ENCODE measurements at regions not wholly inside any gene's neighbourhood (a gene's known extent, or its start where the extent isn't known, plus 50 kb on each side); places are given as distances from the start of the nearest gene placed in this dataset.

DNA sequence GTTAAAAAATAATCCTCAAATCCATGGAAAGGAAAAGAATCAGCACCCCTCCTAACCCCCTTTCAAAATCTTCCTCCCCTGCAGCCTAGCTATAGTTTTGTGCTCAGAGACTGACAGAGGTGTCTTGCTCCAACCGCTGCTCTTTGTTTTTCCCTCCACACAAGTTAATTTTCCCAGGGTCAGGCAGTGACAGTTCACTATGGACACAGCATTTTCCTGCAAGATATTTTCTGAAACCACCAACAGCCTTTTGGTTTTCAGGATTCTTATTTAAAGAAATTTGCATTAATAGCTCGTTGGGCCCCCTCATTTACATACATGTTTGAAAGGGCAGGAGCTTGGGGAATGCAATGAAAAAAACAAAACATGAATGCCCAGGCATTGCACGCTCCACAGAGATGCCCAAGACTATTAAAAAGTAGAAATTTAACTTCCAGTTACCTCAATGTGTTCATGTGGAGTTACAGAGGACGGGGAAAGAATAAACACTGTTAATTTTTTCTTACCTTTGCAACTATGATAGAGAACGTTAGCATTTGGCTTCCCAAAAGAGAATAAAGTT, 71.4 kb upstream of the CXCR4 start:
- 37 to 44% methylated on average over 5 of the region's 5 CpGs for WGBS, 2 donors
- no peaks in the 10 kb centered on the region for H3K4me1 ChIP-seq
- FAIRE-seq = no peak
- intact Hi-C loops (cut with DNase I) = no loop called here
- no peaks in the 10 kb centered on the region for H3K36me3 ChIP-seq
- H3K27ac ChIP-seq = no peak overlapping the region
- no peaks in the 10 kb centered on the region for H3K9me3 ChIP-seq
- no peak for ATAC-seq
- no peaks in the 10 kb centered on the region for H3K27me3 ChIP-seq
- TF ChIP-seq, protein P1, sequence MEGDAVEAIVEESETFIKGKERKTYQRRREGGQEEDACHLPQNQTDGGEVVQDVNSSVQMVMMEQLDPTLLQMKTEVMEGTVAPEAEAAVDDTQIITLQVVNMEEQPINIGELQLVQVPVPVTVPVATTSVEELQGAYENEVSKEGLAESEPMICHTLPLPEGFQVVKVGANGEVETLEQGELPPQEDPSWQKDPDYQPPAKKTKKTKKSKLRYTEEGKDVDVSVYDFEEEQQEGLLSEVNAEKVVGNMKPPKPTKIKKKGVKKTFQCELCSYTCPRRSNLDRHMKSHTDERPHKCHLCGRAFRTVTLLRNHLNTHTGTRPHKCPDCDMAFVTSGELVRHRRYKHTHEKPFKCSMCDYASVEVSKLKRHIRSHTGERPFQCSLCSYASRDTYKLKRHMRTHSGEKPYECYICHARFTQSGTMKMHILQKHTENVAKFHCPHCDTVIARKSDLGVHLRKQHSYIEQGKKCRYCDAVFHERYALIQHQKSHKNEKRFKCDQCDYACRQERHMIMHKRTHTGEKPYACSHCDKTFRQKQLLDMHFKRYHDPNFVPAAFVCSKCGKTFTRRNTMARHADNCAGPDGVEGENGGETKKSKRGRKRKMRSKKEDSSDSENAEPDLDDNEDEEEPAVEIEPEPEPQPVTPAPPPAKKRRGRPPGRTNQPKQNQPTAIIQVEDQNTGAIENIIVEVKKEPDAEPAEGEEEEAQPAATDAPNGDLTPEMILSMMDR (IDR thresholded peaks at IDR 0.05) = no peak
- H3K4me3 ChIP-seq = no peak overlapping the region
- no peak for DNase-seq

DNA sequence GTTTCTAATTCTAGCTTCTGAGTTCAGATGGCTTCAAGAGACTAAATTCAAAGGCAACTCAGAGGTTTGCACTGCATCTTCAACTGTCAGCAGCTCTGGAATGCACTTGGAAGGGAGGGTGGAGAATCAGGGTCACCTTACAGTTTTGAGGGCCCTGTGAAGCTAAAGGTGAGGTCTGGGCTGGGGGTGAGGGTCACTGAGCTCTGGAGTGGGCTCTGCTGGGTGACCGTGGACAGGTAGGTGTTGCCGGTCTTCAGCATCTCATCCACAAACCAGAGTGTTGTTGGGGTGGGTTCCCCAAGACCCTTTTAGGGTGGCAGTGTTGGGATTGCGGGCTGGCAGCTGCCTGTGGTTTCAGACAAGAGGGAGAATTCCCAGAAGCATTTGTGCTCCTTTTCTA, 70.1 kb upstream of the CXCR4 start:
- H3K27me3 ChIP-seq = no peaks in the 10 kb centered on the region
- DNase-seq (no peak), FAIRE-seq (no peak), ATAC-seq (no peak)
- WGBS, 2 donors = 83 to 90% methylated on average over 3 of the region's 3 CpGs
- no peak overlapping the region for H3K27ac ChIP-seq
- H3K4me1 ChIP-seq = no peaks in the 10 kb centered on the region
- no peaks in the 10 kb centered on the region for H3K36me3 ChIP-seq
- H3K9me3 ChIP-seq = no peaks in the 10 kb centered on the region
- intact Hi-C loops (cut with DNase I) = no loop called here
- TF ChIP-seq, protein P1 (IDR thresholded peaks at IDR 0.05) = no peak
- H3K4me3 ChIP-seq = no peak overlapping the region

GRCh38 chr2:136185981-136186776, 68.2 kb upstream of the CXCR4 start:
- H3K27ac ChIP-seq = no peak overlapping the region
- no peaks in the 10 kb centered on the region for H3K4me1 ChIP-seq
- H3K27me3 ChIP-seq = no peaks in the 10 kb centered on the region
- ATAC-seq (peak in 1 of 4 donors; percentile 18), FAIRE-seq (no peak), DNase-seq (no peak)
- WGBS, 2 donors = 81 to 92% methylated on average over 4 of the region's 4 CpGs
- intact Hi-C loops (cut with DNase I) = no loop called here
- no peak overlapping the region for H3K4me3 ChIP-seq
- H3K9me3 ChIP-seq = no peaks in the 10 kb centered on the region
- TF ChIP-seq, protein P1 (IDR thresholded peaks at IDR 0.05) = no peak
- H3K36me3 ChIP-seq = no peaks in the 10 kb centered on the region

- DNase-seq (no peak), FAIRE-seq (no peak), ATAC-seq (no peak)
- 47 to 48% methylated on average over 3 of the region's 3 CpGs for whole genome bisulfite sequencing, 2 donors
- Histone ChIP-seq H3K36me3 (no peaks in the 10 kb centered on the region), H3K27me3 (no peaks in the 10 kb centered on the region), H3K4me1 (no peaks in the 10 kb centered on the region), H3K27ac (no peak overlapping the region), H3K4me3 (no peak overlapping the region), H3K9me3 (no peaks in the 10 kb centered on the region)
- TF ChIP-seq, protein P1 (IDR thresholded peaks at IDR 0.05) = no peak
- intact Hi-C loops (cut with DNase I) = no loop called here
Observed at GRCh38 chr2:136183097-136183496, 65.1 kb upstream of the CXCR4 start.

DNA sequence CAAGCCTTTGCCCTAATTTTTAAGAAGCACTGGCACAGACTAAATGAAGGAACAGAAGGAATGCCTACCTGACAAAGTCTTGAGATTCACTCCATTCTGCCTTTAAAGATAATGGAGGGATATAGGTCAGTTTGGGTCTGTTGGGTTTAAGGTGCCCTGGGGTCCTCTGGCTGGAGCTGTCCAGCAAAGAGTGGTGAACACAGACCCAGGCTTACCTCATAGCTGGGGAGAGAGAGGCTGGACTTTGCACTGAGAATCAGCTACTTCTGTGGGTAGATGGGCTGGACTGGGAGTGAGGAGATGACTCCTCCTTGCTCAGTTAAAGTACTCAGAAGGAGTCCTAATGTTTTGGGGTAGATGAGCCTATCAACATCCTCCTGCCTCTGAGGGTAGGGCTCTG, 64.4 kb upstream of the CXCR4 start:
- TF ChIP-seq, protein P1 (IDR thresholded peaks at IDR 0.05) = no peak
- FAIRE-seq (no peak), ATAC-seq (no peak), DNase-seq (no peak)
- no peaks in the 10 kb centered on the region for H3K27me3 ChIP-seq
- H3K27ac ChIP-seq = no peak overlapping the region
- H3K36me3 ChIP-seq = no peaks in the 10 kb centered on the region
- H3K4me3 ChIP-seq = no peak overlapping the region
- no peaks in the 10 kb centered on the region for H3K9me3 ChIP-seq
- H3K4me1 ChIP-seq = no peaks in the 10 kb centered on the region
- intact Hi-C loops (cut with DNase I) = no loop called here
